ENCODE measurements at regions not wholly inside any gene's neighbourhood (a gene's known extent, or its start where the extent isn't known, plus 50 kb on each side); places are given as distances from the start of the nearest gene placed in this dataset.

GRCh38 chr6:149259753-149260152, 57.8 kb upstream of the TAB2 start:
- TF ChIP-seq CTCF (IDR thresholded peaks at IDR 0.05), result no peak
- TF ChIP-seq POLR2A (IDR thresholded peaks at IDR 0.05), result no peak
- no peak for TF ChIP-seq POLR2AphosphoS5 (IDR thresholded peaks at IDR 0.05)
